Endodermal cell (in vitro differentiated cells): ENCODE measurements at regions not wholly inside any gene's neighbourhood (a gene's known extent, or its start where the extent isn't known, plus 50 kb on each side); places are given as distances from the start of the nearest gene placed in this dataset.

Source experiments
- DNase-seq: peaks from one replicate; pipeline ENCODE4 v3.0.0-alpha.2; 2017
- H3K27ac ChIP-seq: 2 replicates; pipeline ENCODE4 v1.5.1; 2013; ENCODE audit warnings: mild to moderate bottlenecking, low read depth, low read length, moderate library complexity
- H3K27me3 ChIP-seq: 2 replicates; pipeline ENCODE4 v1.6.1; 2013; ENCODE audit warnings: mild to moderate bottlenecking, low read length, moderate library complexity; ENCODE audit not compliant: insufficient read depth, control insufficient read depth, poor library complexity, severe bottlenecking
- H3K36me3 ChIP-seq: 2 replicates; pipeline ENCODE4 v1.7.0; 2013; ENCODE audit warnings: mild to moderate bottlenecking, low read length, moderate library complexity; ENCODE audit not compliant: control insufficient read depth, insufficient read depth
- H3K4me1 ChIP-seq: one replicate; pipeline ENCODE4 v1.7.0; 2013; ENCODE audit warnings: low read length; ENCODE audit not compliant: control insufficient read depth, insufficient read depth
- H3K4me3 ChIP-seq: 2 replicates; pipeline ENCODE4 v1.5.1; 2013; ENCODE audit warnings: mild to moderate bottlenecking, low read length, moderate library complexity
- H3K9ac ChIP-seq: 2 replicates; pipeline ENCODE4 v1.6.1; 2013; ENCODE audit warnings: mild to moderate bottlenecking, low read length, moderate library complexity; ENCODE audit not compliant: poor library complexity, severe bottlenecking; ENCODE audit errors: extremely low read depth
- H3K9me3 ChIP-seq: 2 replicates; pipeline ENCODE4 v1.6.1; 2013; ENCODE audit warnings: mild to moderate bottlenecking, low read length, moderate library complexity; ENCODE audit not compliant: control insufficient read depth
- H3K27ac Mint-ChIP-seq: 2 replicates; pipeline ENCODE4 v1.8.0; 2020; ENCODE audit warnings: mixed read lengths
- H3K27me3 Mint-ChIP-seq: 2 replicates; pipeline ENCODE4 v1.8.0; 2021; ENCODE audit warnings: mild to moderate bottlenecking, mixed read lengths; ENCODE audit not compliant: insufficient read depth
- H3K36me3 Mint-ChIP-seq: 2 replicates; pipeline ENCODE4 v1.8.0; 2020; ENCODE audit warnings: low read depth, mixed read lengths
- H3K4me1 Mint-ChIP-seq: 2 replicates; pipeline ENCODE4 v1.8.0; 2020; ENCODE audit warnings: mixed read lengths
- H3K4me3 Mint-ChIP-seq: 2 replicates; pipeline ENCODE4 v1.8.0; 2020; ENCODE audit warnings: mild to moderate bottlenecking, moderate library complexity, mixed read lengths
- H3K9me3 Mint-ChIP-seq: 2 replicates; pipeline ENCODE4 v1.8.0; 2020; ENCODE audit warnings: mild to moderate bottlenecking, mixed read lengths
- WGBS, 2 experiments: methylation state at CpG; one replicate each; pipeline versions ENCODE4 v1.1.5 to v1.1.7; 2013; ENCODE audit warnings: missing lambda C conversion rate in 2 of 2, mixed read lengths in 1 of 2; ENCODE audit not compliant: insufficient coverage in 1 of 2, insufficient read length in 1 of 2; 5-methylcytosine and 5-hydroxymethylcytosine counted together
- TF ChIP-seq, protein P1 (sequence below): fragments of 200-600 bp; sonication (generic); conservative IDR thresholded peaks from 2 replicates; pipeline ENCODE4 v1.5.0; 2021; ENCODE audit warnings: antibody characterized with exemption, mild to moderate bottlenecking

DNA sequence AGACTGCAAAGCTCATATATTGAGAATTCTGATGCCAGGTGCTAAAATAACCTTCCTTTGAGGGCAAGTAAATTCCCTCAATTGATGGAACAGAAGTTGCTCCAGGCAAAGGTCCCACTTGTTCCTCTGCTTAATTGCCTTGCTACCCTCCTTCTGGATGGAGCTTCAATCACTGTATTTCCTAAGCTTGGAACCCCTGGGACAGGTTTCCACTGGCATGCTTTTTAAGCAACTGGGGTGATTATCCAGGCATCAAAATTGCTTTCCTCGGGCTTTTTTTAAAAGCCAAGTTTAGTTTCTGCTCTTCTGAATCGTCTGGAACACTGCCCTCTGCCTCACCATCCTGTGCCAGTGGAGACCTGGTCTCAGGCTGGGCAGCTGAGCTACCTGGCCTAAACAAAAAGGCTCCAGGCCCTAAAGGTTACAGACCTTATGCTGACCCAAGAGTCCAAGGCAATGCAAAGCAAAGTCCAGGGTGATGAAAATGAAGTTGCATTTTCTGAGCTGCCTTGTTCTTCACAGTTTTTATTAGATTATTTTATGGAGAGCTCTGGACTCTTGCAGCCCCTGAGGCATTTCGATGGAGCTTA lies 167.9 kb upstream of the CD180 start:
- DNase-seq: no peak
- 90 to 91% methylated on average over 2 to 3 of the region's 3 CpGs for WGBS, 2 experiments
- H3K9me3 ChIP-seq: no peaks in the 10 kb centered on the region
- no peak overlapping the region for H3K4me3 ChIP-seq
- Mint-ChIP-seq H3K4me3 (no peak overlapping the region), H3K9me3 (no peaks in the 10 kb centered on the region), H3K27ac (no peak overlapping the region), H3K36me3 (no peaks in the 10 kb centered on the region), H3K4me1 (peaks cover 9% of the 10 kb centered on the region), H3K27me3 (peaks cover 5% of the 10 kb centered on the region)
- H3K27me3 ChIP-seq: no peaks in the 10 kb centered on the region
- H3K36me3 ChIP-seq: no peaks in the 10 kb centered on the region
- no peaks in the 10 kb centered on the region for H3K4me1 ChIP-seq
- TF ChIP-seq, protein P1, sequence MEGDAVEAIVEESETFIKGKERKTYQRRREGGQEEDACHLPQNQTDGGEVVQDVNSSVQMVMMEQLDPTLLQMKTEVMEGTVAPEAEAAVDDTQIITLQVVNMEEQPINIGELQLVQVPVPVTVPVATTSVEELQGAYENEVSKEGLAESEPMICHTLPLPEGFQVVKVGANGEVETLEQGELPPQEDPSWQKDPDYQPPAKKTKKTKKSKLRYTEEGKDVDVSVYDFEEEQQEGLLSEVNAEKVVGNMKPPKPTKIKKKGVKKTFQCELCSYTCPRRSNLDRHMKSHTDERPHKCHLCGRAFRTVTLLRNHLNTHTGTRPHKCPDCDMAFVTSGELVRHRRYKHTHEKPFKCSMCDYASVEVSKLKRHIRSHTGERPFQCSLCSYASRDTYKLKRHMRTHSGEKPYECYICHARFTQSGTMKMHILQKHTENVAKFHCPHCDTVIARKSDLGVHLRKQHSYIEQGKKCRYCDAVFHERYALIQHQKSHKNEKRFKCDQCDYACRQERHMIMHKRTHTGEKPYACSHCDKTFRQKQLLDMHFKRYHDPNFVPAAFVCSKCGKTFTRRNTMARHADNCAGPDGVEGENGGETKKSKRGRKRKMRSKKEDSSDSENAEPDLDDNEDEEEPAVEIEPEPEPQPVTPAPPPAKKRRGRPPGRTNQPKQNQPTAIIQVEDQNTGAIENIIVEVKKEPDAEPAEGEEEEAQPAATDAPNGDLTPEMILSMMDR: no peak
- H3K27ac ChIP-seq: no peak overlapping the region
- H3K9ac ChIP-seq: no peak overlapping the region

DNA sequence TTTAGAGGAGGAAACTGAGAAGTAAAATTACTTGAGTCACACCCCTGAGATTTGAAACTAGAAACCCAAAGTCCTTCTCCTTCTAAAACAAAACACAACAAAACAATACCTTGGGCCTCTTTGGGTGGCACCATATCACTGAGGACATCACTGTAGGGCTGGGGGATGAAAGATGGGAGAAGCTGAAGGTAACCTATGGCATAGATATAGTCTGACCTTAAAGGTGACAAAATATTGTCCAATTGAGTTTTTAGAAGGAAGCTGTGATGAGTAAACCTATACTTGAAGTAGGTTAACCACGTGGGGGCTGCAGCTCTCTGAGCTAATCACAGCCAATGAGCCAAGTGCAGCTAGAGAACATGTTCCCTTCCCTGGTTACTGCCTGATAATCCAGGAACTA lies 167.4 kb upstream of the CD180 start:
- 80 to 92% methylated on average over 1 of the region's 1 CpG for WGBS, 2 experiments
- no peaks in the 10 kb centered on the region for H3K9me3 Mint-ChIP-seq
- TF ChIP-seq, protein P1: no peak

DNA sequence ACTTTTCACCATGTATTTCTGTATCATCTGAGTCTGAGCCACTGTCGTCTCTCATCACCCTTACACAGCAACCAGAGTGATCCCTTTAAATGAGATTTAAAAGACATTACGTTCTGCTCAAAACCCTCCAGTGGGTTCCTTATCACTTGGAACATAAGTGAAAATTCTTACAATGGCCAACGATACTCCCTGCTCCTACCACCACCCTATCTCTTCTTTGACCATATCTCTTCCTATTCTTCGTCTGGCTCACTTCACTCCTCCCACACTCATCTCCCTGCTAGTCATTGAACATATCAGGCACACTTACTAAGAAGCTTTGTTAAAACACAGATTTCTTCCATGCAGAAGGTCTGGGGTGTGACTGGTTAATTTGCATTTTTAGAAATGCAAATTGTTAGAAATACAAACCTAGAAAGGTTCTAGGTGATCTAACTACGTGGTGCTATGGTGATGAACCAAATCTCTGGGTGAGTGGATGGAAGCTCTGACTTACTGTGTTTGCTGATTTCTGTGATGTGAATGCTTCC lies 166.6 kb upstream of the CD180 start:
- Histone ChIP-seq H3K9ac (no peak overlapping the region), H3K9me3 (no peaks in the 10 kb centered on the region), H3K27me3 (no peaks in the 10 kb centered on the region), H3K36me3 (no peaks in the 10 kb centered on the region), H3K27ac (no peak overlapping the region), H3K4me1 (no peaks in the 10 kb centered on the region), H3K4me3 (no peak overlapping the region)
- Mint-ChIP-seq H3K9me3 (no peaks in the 10 kb centered on the region), H3K36me3 (no peaks in the 10 kb centered on the region), H3K4me3 (no peak overlapping the region), H3K27me3 (peaks cover 4% of the 10 kb centered on the region), H3K27ac (no peak overlapping the region), H3K4me1 (peaks cover 9% of the 10 kb centered on the region)
- TF ChIP-seq, protein P1: no peak
- DNase-seq: no peak
- 91 to 93% methylated on average over 3 to 5 of the region's 5 CpGs for WGBS, 2 experiments

More for the DNA sequence above, 167.4 kb upstream of the CD180 start:
- H3K4me1 Mint-ChIP-seq: peaks cover 9% of the 10 kb centered on the region
- no peaks in the 10 kb centered on the region for H3K36me3 Mint-ChIP-seq
- Histone ChIP-seq H3K36me3 (no peaks in the 10 kb centered on the region), H3K9me3 (no peaks in the 10 kb centered on the region), H3K27ac (no peak overlapping the region), H3K9ac (no peak overlapping the region), H3K27me3 (no peaks in the 10 kb centered on the region), H3K4me1 (no peaks in the 10 kb centered on the region), H3K4me3 (no peak overlapping the region)
- H3K4me3 Mint-ChIP-seq: no peak overlapping the region
- H3K27me3 Mint-ChIP-seq: peaks cover 5% of the 10 kb centered on the region
- DNase-seq: no peak
- H3K27ac Mint-ChIP-seq: no peak overlapping the region
